NCI-H2029 treated with DMSO at 0.1 percent for 48 hours (cell line): ENCODE measurements at regions not wholly inside any gene's neighbourhood (a gene's known extent, or its start where the extent isn't known, plus 50 kb on each side); places are given as distances from the start of the nearest gene placed in this dataset.
"Not testable (repeated sequence)": the region's sequence is repeated elsewhere in the genome, so short reads cannot be mapped to it uniquely, and the experiment has no call there.

Experiments
- DNase-seq: peaks from one replicate; lab custom pipeline; 2025; lab: John Stamatoyannopoulos, UW

DNA sequence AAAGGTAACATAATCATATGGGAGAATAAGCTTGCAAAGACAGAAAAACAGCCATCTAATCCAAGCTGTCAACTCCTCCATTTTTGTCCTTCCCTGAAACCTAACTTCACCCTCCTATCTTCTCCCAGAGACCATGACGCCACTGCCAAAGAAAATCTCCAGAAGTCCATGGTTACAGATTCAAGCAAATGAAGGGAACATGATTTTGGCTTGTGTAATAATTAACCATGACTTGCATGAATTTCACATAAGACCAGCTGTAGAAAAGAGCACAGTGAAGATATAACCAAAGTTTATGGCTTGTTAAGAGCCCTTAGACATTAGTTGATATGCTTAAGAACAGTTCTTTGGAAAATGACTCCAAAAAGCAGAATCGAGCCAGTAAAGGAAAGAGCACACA lies 342.1 kb upstream of the NRSN1 start:
- DNase-seq: no peak

DNA sequence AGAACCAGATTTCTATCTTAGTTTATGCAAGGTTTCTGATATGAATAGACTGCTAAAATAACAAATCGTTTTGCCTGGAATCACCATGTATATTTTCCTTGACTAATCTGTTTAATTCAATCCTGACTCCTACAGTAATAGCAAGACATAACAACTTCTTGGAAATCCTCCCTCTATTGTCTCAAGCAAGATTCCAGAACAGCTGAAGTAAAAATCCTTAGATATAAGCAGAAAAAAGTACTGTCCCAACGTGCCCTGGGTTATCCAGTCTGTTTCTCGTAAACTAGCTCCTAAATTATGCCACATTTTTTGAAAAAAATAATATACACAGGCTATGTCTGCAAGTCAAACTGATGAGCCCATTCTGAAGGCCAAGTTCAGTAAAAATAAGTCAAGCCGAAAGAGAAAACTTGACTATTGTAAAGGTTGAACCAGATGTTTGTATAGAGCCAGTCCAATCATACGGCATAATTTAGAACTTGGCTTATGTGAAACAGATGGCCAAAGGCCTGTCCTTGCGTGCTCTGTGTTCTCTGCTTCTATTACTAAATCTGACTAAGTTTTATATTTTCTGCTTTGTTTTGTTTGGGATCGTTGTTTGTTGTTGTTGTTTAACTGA lies 341.6 kb upstream of the NRSN1 start:
- DNase-seq: no peak

GRCh38 chr6:23790756-23791155 lies 335.3 kb upstream of the NRSN1 start:
- no peak for DNase-seq

GRCh38 chr6:23797041-23797440 lies 329.0 kb upstream of the NRSN1 start:
- no peak for DNase-seq

DNA sequence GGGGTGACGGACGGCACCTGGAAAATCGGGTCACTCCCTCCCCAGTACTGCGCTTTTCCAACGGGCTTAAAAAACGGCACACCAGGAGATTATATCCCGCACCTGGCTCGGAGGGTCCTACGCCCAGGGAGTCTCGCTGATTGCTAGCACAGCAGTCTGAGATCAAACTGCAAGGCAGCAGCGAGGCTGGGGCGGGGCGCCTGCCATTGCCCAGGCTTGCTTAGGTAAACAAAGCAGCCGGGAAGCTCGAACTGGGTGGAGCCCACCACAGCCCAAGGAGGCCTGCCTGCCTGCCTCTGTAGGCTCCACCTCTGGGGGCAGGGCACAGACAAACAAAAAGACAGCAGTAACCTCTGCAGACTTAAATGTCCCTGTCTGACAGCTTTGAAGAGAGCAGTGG lies 321.7 kb upstream of the NRSN1 start:
- not testable (repeated sequence) for DNase-seq

- not testable (repeated sequence) for DNase-seq
Measured at GRCh38 chr6:23821141-23821540, 304.9 kb upstream of the NRSN1 start.

DNA sequence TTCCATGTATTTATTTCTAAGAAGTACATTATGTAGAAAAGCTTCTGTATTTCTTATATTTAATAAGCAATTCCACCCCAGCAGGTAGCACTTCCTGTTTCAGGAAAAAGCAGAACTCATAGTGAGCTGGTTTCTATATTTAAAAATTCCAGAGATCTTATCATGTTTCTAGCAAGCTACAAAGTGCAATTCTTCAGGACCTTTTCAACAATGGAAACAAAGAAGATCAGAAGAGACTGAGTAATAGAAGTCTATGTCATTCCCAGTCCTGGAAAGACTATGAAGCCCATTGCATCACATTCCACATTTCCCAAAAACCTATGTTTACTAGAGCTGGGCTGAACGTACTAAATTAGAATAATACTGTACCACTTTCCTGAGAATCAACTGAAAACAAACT lies 302.6 kb upstream of the NRSN1 start:
- no peak for DNase-seq

DNA sequence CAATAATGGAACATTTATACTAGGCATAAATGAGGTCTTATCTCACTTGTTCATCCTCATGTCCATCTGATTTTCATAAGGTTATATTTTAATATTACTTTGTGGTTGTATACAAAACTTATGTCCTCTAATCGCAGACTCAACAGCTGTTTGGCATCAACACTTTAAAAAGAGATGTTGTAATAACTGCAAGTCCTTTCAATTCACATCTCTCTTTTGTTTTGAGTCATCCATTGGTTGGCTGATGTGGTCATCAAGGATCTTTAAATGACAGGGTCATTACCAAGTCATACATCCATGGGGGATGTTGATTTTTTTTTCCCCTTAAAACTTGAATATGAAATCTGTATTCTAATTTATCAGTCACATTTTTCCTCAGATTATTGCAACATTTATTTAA lies 299.4 kb upstream of the NRSN1 start:
- DNase-seq: no peak

GRCh38 chr6:23828861-23829260 lies 297.2 kb upstream of the NRSN1 start:
- DNase-seq: no peak

- DNase-seq: no peak
Measured at GRCh38 chr6:23841116-23841515, 284.9 kb upstream of the NRSN1 start.

DNA sequence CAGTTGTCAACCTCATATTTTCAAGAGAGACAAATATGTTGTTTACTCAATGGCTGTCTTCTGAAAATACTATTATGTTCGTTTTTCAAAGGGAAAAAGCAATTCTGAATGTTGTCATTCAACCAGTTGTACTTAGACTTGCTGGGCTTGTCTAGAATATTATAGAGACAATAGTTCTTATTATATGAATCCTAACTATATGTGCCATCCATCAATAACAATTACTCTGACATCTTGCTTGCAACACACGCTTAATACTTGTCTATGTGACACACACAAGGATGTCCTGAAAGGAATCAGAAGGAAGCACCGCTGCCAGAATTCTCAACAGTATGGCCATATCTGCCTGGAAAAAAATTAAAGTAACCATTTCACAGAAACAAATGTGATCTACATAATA lies 283.3 kb upstream of the NRSN1 start:
- DNase-seq: no peak

- DNase-seq: no peak
Measured at GRCh38 chr6:23851522-23851921, 274.5 kb upstream of the NRSN1 start.

DNA sequence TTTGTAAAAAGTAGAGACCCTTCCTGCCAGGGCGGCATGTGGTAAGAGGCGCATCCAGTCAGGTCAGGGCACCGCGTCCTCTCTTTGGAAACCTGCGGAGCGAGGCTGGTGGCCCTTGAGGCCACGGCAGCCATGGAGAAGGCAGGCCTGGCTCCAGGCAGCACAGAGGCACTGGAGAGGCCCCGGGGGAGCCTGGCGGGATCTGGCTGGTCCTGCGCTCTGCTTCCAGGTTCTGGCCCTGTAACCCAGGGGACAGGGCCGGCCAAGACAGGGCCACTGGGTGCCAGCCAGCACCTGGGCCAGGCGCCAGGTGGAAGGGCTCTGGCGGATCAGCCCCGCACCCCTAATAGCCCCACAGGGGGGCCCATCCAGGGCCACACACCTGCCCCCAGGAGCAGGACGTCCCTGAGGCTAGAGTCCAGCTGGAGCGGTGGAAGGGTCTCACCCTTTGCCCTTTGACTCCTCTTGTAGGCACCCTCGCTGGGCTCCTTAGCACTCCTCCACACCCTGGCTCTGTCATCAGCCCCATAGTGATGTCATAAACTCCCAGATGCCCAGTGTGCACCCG lies 272.4 kb upstream of the NRSN1 start:
- not testable (repeated sequence) for DNase-seq

- DNase-seq: not testable (repeated sequence)
Measured at GRCh38 chr6:23854154-23854553, 271.9 kb upstream of the NRSN1 start.

DNA sequence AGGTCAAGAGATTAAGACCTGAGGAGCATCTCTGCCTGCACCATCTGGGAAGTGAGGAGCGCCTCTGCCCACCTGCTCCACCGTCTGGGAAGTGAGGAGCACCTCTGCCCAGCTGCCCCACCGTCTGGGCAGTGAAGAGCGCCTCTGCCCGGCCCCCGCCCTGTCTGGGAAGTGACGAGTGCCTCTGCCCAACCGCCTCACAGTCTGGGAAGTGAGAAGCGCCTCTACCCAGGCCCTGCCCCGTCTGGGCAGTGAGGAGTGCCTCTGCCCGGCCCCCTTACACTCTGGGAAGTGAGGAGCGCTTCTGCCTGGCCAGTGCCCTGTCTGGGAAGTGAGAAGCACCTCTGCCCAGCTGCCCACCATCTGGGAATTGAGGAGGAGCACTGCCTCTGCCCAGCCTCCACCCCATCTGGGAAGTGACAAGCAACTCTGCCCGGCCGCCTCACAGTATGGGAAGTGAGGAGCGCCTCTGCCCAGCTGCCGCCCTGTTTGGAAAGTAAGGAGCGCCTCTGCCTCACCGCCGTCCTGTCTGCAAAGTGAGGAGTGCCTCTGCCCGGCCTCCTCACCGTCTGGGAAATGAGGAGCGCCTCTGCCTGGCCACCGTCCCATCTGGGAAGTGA lies 270.4 kb upstream of the NRSN1 start:
- DNase-seq: no peak

DNA sequence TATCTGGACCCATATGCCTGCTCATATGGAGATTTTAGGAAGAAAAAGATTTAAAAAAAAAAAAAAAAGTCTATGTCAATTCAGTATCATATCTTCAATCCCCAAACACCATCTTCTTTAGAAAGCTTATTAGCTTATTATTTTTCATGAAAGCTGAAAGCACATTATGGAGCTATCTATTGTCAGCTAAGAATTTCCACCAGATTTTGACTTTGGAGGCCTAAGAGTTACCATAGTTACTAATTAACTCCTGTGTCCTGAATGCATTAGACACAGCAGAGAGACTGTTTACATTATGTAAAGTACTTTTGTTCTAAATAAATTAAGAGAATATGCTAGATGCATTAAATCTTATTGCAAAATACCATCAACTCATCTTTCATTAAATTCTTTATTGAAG lies 255.5 kb upstream of the NRSN1 start:
- no peak for DNase-seq

- no peak for DNase-seq
Measured at GRCh38 chr6:23873161-23873560, 252.9 kb upstream of the NRSN1 start.

- DNase-seq: no peak
Measured at GRCh38 chr6:23875006-23875405, 251.0 kb upstream of the NRSN1 start.

DNA sequence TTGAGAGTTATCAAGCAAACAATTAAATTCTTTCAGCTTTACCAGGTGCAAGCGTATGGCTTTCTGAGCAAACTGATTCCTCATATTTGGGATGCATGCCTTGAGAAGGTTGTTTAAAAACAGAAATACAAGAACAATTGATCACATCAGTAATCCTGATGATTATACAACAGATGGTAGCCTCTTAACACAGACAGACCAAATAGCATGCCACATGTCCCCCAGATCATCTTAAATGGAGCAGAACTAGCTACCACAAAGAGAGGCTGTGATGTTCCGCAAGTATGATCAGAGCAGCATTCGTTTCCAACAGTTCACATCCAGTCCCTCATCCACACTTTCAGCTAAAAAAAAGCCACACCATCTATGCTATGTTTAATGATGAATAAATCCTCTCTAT lies 246.2 kb upstream of the NRSN1 start:
- no peak for DNase-seq

GRCh38 chr6:23890543-23891227 lies 235.3 kb upstream of the NRSN1 start:
- DNase-seq: no peak

DNA sequence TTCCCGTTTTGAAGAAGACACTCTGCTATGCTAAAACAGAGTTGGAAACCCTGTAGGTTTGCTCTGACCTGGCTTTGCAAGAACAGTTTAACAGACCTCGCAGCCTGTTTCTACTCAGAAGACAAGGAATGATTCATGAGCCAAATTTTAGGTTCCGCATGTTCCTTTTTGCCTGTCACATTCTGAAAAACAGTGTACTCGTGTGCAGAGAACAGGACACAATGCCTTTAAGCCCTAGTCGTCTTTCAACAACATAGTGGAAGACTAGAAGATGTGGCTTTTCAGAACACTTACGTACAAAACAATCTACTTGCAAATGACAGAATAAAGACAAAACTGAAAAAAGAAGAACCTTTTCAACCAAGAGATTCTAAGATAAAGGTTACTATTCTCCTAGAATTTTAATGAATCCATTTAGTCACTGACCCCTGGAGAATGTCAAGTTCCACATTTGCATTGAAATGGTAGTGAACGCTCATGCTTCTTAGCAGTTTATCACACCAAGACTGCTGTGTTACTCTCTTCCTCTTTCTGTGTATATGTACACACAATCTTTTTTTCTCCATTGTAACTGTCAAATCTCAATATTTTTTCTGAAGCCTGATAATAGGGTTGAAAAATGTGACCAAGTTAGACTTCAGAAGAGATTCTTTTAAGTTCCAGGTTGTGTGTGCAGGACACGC lies 220.7 kb upstream of the NRSN1 start:
- no peak for DNase-seq

DNA sequence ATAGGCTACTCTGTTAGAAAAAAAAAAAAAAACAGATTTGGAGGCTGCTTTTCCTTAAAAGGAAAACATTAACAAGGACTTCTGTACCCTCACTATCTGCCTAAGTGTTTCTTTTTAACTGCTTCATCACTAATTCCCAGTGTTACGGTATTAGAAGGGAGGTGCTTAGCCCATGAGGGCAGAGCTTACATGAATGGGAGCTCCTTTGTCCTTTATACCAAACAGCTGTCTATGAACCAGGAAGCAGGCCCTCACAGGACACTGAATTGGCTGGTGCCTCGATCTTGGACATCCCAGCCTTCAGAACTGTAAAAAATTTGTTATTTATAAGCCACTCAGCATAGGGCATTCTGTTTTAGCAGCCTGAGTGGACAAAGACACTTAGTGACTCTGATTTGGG lies 215.6 kb upstream of the NRSN1 start:
- DNase-seq: no peak

DNA sequence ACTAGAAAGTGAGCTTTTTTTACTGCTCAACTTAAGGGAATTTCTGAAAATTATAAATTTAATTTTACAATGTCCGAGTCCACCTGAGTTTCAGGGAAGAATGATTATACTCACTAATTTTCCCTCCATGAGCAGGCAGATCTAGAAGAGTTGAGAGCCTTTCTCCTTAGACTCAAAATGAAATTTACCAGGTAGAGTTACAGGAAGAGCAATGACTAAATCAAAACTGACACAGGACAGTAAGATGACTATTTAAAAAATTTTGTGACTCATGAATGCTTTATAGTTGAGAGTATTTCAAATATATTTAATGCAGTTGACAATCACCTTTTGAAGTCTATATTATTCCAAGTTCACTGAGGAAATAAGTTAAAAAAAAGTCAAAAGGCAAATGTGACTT lies 198.1 kb upstream of the NRSN1 start:
- DNase-seq: no peak
